HG02571 (cell line): ENCODE measurements at regions not wholly inside any gene's neighbourhood (a gene's known extent, or its start where the extent isn't known, plus 50 kb on each side); places are given as distances from the start of the nearest gene placed in this dataset.
"Not testable (repeated sequence)": the region's sequence is repeated elsewhere in the genome, so short reads cannot be mapped to it uniquely, and the experiment has no call there.

Experiments
- ATAC-seq: cut with Tn5 transposase; IDR thresholded peaks from one replicate; pipeline ENCODE4 v1.9.1; 2021; ENCODE audit warnings: mild to moderate bottlenecking, moderate library complexity; ENCODE audit not compliant: unreplicated experiment

DNA sequence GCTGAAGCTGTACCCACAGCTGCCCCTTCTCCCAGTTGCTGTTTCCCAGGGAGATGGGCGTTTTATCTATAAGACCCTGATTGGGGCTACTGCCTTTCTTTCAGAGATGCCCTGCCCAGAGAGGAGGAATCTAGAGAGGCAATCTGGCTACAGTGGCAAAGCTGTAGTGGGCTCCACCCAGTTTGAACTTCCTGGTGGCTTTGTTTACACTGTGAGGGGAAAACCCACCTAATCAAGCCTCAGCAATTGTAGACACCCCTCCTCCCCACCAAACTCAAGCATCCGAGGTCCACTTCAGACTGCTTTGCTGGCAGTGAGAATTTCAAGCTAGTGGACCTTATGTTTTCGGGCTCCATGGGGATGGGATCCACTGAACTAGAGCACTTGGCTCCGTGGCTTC lies 240.4 kb upstream of the AFF2 start:
- no peak for ATAC-seq

DNA sequence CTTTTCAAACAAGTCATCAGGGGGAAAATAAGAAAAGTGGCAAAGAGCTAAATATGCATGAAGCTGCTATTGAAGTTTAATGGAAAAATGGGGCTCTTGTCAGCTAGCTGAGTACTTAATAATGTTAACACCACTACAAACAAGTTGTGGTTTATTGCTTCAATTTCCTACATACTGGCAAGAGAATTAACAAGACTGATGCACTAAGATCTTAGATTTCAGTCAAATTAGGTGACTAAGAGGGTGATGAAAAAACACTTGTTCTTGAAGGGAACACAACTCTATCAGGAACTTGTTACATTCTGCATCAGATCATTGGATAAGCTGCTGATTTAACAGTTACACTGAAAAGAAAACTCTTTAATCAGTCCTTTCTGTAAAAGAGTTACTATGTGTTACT lies 234.6 kb upstream of the AFF2 start:
- ATAC-seq, result no peak

DNA sequence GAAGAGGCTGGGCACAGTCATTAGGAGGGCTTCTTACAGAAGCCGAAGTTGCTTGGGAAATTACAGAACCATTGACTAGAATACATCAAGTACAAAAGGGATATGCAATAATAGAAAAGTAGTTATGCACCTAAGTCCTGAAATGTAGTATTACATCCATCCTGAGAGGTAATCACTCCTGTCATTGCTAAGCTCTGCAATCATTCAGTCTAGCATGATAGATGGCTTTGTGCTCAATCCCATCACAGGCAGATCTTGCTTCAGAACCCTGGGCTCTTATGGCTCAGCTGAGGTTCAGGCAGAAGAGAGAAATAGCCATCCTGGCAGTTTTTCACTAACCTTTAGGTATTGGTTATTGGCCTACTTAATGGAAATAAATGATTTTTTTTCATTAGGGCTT lies 231.7 kb upstream of the AFF2 start:
- no peak for ATAC-seq

DNA sequence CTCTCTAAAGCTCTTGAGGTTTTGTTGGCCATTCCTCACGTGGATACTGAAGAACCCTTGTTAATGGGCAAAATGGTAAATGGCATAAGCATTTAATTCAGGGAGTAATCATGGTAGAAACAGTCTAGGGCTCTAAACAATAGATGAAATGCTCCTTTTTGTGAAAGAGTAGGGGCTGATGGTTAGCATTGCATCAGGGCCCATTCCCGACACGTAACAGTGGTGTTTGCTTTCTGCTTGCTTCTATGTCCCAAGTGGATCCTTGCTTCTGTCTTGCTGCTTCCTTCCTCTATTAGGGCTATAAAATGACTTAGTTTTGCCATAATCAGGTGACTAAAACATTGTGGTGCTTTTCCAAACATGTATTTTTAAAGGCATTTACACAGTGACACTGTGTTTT lies 230.9 kb upstream of the AFF2 start:
- ATAC-seq, result no peak

DNA sequence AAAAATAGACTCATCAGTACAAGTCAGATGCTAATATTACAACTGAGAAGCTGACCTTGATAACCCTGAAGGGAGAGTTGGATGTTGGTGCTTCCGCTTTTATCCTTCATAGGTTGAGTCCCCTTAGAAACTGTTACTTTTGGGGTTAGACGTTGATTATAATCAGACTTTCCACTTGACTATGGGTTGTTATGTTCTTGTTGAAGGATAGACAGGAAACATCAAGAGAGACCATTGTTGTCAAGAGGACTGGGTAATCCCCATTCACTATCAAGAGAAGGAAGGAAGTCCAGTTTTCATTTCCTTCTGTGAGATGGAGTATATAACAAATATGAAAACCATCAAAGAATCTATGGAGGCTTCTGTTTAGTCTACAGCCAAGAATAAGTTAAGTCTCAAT lies 229.9 kb upstream of the AFF2 start:
- no peak for ATAC-seq

DNA sequence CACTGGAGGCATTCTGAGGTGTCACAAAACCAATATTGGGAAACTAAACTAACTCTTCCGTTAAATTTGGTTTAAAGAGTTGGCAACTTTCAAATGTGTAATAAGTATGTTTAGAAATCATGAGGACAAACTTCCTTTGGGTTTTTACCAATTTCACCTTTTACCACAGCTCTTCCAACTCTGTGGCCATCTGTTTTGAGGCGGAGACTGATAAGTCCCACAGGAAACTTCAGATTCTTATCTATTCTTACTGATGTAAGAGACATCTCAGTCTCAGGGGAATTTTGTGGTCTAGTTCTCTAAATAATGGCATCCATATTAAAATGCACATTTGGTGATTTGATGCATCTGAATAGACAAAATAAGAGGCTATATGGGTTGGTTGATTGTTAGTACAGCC lies 229.2 kb upstream of the AFF2 start:
- no peak for ATAC-seq

DNA sequence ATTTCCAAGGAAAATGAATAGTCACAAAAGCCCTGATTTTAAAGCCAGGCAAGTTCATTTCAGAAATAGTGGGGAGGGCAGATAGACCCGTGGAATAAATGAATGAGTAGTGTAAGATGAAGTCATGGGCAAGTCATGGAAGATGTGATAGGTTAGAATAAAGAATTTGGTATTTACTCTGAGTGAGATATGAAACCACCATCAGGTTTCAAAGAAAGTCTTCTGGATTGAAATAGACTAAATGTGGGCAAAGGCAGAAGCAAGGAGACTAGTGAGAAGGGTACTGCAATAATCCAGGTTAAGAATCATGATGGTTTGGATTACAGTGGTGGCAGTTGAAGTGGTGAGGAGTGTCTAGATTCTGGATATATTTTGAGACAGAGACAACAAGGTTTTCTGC lies 218.5 kb upstream of the AFF2 start:
- ATAC-seq, result no peak

DNA sequence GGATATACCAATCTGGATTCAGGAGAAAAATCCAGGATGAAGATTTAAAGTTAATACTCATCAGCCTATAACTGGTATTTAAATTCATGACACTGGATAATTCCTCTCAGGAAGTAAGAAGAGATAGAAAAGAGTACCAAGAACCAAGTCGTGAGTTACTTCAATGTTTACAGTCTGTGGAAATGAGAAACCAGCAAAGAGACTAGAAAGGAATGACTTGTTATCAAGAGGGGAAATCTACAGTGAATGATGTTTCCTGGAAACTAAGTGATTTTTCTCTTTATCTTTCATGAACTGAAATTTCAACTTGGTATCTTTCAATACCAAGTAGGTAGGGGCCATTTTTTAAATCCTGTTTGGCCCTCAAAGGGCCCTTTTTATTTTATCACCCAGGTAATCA lies 217.9 kb upstream of the AFF2 start:
- ATAC-seq, result no peak

DNA sequence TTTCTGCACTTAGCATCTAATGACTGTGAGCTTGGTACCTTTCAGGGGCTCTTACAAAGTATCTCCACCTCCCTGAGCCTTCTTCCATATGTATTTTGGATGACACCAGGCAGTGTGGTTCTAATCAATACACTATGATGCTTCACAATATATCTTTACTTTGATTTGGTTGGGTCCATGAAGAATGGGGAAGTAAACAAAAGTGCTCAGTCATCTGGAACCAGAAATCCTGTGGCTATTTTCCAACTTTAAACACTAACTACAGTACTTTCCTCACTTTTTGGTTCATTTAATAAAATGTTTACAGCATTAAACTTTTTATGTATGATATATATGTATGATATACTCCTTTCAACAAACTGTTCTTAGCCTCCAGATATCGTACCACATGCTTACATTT lies 216.4 kb upstream of the AFF2 start:
- no peak for ATAC-seq

DNA sequence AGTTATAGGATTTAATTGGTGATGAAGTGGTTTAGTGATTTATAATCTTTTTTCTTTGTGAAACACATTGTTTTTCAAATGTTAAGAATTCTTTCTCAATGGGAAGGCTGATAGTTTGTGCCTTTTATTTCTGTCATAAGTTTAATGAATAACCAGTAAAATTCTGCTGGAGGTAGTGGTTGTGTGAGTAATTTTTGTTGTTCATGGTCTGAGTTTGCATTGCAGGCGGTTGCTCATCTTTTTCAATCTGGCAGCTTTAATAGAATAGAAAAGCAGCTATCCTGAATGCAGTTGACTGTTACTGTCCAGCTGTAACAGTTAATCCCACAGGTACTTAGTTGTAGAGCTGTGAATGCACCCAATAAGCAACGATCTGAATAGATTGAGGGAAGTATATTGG lies 215.6 kb upstream of the AFF2 start:
- no peak for ATAC-seq

DNA sequence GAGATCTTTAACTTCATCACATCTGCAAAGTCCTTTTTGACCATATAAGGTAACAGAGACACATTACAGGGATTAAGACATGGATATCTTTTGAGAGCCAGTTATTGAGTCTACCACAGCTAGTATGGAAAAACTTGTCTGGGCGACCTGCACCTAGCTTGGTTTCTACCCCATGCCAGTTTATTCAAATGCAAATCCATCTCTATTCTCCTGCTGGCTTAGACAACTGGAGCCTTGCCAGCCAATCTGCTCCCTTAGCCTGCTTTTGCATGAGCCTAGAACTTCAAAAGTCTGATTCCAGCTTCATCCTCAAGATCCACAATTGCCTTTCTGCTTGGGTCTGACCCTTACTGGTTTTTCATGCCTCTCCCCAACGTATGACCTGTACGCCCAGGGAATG lies 212.0 kb upstream of the AFF2 start:
- ATAC-seq, result no peak

DNA sequence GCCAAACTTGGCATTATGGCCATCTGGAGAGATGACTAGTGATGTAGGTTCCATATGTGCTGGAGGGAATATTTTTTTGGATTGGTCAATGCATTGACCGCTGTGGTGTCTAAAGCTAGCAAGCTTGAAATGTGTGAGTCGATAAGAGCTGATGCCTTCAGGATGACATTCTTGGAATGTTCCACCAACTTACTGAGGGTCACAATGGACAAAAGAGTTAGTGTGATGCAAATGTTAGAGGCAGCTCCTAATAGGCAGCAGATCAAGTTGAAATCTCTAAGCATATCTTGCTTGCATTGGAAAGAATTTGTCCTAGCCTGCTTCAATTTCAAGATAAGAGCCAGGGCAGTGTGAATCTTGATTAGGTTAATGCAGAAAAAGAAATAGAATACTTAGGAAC lies 210.4 kb upstream of the AFF2 start:
- no peak for ATAC-seq

DNA sequence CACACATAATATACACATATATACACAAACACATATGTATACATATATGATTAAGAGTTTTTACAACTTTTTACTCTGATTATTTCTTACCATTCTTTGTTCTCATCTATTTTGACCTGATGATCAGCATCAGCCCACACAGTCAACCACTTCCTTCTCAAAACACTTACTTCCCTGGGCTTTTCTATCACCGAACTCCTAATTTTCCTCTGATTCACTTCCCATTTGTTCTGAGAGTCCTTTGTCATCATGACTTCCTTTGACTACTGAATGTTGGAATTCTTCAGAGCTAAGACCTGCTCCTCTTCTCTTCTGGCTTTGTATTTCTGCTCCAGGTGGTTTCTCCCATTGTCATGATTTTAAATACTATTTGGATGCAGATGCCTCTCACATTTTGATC lies 209.5 kb upstream of the AFF2 start:
- ATAC-seq, result no peak

DNA sequence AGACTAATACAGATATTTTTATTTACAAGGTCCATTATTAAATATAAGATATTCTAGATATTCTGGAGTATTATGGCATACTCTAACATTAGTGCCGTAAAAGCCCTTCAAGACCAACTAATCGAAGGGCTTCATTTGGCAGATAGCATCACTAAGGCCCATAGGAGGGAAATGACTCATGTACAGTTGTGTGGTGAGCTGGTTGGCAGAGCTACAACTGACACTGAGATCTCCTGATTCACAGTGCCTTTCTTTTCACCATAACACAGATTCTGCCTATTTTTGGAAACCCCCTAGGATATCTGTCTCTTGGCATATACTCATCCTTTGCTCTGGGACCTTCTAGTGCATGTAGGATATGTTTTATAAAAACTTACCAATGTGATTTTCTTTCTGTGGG lies 201.7 kb upstream of the AFF2 start:
- ATAC-seq, result no peak

DNA sequence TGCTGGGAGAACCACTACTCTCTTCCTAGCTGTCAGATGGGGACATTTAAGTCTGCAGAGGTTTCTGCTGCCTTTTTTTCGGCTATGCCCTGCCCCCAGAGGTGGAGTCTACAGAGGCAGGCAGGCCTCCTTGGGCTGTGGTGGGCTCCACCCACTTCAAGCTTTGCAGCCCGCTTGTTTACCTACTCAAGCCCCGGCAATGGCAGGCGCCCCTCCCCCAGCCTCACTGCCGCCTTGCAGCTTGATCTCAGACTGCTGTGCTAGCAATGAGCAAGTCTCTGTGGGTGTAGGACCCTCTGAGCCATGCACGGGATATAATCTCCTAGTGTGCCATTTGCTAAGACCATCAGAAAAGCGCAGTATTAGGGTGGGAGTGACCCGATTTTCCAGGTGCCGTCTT lies 195.2 kb upstream of the AFF2 start:
- ATAC-seq, result not testable (repeated sequence)

DNA sequence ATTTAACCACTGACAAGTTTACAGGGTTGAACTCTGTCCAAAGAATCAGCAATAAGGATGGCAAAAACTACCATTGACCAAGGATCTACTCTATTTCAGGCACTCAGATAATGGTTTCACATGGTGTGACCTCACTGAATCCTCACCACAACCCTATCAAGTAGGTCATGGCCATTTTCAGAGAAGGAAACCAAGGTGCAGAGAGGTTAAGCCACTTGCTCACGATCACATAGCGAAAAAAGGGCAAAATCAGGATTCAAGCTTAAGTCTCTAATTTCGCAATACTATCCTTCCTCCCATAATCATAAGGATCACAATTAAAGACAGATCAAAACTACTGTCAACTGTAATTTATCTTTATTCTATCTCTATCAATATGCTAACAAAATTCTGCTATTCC lies 191.0 kb upstream of the AFF2 start:
- no peak for ATAC-seq

DNA sequence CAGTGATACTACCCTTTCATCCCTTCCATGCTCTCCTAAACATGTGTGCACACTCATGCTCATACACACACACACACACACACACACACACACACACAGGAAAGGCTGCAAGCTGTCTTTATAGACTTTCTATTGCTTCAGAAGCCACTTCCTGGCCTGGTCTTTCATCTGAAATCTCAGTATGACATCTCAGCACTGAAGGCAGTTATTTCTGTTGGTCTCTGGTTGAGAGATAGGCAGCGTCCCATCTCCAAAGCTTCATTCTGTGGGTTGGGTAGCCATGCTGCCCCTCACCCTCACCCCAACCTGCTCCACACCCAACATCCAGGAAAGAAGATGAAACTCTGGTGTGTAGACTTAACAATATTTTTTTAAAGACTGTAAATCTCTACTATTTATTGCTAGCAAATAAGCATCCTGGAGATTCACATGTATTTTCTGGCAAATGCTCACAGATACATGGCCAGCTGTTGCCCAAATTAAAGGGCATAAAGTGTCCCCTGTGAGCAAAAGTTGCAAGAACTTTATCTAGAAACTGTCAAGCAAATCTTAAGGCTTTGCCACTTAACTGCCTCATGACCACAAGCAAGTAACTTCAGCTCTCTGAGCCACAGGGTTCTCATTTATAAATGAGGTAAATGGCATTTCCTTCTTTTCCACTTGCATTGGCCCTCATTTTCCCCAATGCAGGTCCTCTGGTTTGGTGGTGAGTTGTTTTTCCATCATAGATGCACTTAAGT lies 189.8 kb upstream of the AFF2 start:
- no peak for ATAC-seq

DNA sequence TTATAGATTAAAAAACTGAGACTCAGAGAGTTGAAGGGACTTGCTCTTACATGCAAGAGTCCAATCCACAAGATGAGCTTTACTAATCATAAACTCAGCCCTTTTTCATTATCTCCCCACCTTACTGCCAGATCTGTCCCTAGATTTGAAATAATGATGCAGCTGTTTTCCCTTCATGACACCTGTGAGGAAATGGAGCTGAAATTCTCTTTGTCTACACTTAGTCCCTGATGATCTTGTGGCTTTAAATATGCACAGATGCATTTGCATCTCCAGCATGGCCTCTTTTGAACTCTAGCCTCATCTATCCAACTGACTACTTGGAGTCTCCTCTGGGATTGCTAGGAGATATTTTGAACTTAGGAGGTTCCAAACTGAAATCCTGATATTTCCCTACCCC lies 188.9 kb upstream of the AFF2 start:
- ATAC-seq, result no peak

DNA sequence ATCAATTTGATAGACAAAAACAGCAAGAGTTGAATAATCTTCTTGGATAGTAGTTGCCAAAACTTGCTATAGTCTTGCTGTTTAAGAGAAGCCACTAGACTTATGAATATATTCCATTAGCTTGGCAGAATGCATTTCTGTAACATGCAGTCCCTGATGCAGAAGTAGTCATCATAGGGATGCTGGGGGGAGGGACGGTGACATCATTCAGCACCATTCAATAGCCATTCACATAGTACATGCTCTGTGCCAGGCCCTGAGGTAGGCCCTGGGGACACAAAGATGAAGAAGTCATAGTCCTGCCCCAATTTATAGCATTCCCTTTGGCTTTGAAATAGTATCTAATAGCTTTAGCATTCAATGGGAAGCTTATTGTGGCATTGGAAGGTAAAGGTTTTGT lies 185.5 kb upstream of the AFF2 start:
- ATAC-seq, result no peak

DNA sequence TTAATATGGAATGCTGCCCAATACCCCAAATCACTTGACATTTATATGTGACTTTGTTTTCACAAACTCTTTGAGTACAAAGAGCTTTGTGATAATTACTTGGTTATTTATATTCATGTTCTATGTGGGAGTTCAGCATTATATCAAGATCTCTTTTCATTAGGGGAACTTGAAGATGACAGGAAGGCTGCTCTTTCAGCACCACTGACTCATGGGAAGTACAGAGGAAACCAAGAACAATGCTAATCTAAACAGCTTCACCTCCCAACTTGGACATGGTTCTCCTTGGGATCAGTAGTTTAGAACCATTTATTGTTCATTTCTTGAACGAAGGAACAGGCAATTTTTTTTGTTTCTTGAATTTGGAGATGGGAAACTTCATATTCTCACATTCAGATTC lies 184.0 kb upstream of the AFF2 start:
- ATAC-seq, result no peak

DNA sequence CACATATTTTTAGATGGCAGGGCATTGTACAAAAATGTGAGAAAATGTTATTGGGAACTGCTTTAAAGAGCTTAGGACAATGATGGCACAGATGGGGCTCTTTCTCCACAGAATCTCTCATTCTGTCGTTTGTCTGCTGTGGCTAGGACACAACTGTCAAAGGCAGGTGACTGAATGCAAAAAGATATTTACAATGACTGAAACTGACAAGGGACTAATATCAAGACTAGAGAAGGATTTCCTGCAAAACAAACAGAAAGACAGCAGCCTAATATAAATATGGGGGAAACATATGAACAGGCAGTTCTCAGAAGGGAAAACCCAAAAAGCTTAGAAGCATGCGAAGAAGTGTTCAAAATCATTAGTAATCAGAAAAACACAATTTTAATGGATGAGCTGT lies 177.5 kb upstream of the AFF2 start:
- ATAC-seq, result no peak

DNA sequence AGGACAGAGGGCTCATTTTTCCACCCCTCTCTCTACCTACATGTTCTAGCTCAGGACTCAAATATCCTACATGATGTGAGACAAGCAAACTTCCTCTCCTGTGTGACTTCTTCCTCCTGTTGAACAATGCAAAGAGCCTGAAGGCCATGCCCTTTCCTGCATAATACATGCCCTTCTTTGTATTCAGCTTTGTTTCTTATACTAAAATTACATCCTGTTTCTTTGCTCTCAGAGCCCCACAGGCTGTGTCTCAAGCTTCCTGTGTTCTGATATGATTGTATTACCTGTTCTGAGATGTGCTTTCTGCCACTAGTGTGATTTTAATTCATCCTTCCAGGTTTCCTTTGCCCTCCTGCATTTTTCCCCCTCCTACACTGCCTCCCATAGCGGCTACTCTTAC lies 166.4 kb upstream of the AFF2 start:
- ATAC-seq, result no peak

DNA sequence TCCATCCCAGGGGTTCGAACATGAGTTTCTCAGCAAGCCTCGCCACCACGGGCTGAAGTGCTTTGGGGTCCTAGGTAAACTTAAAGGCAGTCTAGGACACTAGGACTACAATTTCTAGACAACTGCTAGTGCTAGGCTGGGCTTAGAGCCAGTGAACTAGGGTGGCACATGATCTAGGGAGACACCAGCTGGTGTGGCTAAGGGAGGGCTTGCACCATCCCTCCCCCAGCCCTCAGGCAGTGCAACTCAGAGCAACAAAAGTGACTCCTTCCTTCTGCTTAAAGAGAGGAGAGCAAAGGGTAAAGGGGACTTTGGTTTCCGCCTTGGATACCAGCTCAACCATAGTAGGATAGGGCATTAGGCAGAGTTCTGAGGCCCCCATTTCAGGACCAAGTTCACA lies 162.5 kb upstream of the AFF2 start:
- ATAC-seq, result no peak

DNA sequence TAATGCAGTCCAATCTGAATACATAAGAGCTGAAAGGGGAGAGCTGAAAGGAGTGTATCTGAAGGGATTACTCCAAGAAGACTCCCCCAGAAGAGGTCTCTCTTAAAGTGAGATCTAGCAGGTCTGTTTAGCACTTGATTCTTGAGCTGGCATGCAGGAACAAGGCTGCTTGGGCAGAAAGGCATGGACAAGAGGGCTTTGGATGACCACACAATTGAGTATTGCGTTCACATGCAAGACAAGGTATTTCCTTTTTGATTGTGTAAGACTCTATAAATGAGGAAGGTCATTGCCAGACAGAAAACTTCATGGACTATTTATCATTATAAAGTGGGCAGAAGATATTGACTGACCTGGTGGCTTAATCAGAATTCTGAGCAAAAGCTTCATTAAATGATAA lies 145.5 kb upstream of the AFF2 start:
- no peak for ATAC-seq
